Epithelial cell of esophagus (primary cell): ENCODE measurements at regions not wholly inside any gene's neighbourhood (a gene's known extent, or its start where the extent isn't known, plus 50 kb on each side); places are given as distances from the start of the nearest gene placed in this dataset.

Source experiments
- DNase-seq: peaks from one replicate; pipeline ENCODE4 v3.0.0; 2010; ENCODE audit warnings: low read depth
- H3K4me3 ChIP-seq: 2 replicates; pipeline ENCODE4 v1.5.1; 2011; ENCODE audit warnings: mild to moderate bottlenecking, low read length, control low read depth
- CTCF ChIP-seq: IDR thresholded peaks from 2 replicates; pipeline ENCODE4 v1.5.1; 2011; ENCODE audit warnings: low read depth, mild to moderate bottlenecking, low read length, control low read depth, inconsistent platforms; ENCODE audit not compliant: insufficient read depth; ENCODE audit errors: missing control alignments

- no peak overlapping the region for H3K4me3 ChIP-seq
Observed at GRCh38 chr20:51914758-51915157, 112.4 kb upstream of the SALL4 start.

GRCh38 chr20:51910321-51911050, 108.2 kb upstream of the SALL4 start:
- TF ChIP-seq CTCF, result no peak
- DNase-seq, result peak; percentile 63
- H3K4me3 ChIP-seq, result no peak overlapping the region

More at GRCh38 chr20:51914758-51915157, 112.4 kb upstream of the SALL4 start:
- peak; percentile 29 for DNase-seq
- no peak for TF ChIP-seq CTCF

- no peak for TF ChIP-seq CTCF
- DNase-seq, result no peak
- H3K4me3 ChIP-seq, result no peak overlapping the region
Observed at GRCh38 chr20:51906679-51907078, 104.4 kb upstream of the SALL4 start.

- no peak for TF ChIP-seq CTCF
- no peak overlapping the region for H3K4me3 ChIP-seq
- DNase-seq, result no peak
Observed at GRCh38 chr20:51906049-51906448, 103.7 kb upstream of the SALL4 start.

- H3K4me3 ChIP-seq, result no peak overlapping the region
- no peak for TF ChIP-seq CTCF
- DNase-seq, result no peak
Observed at GRCh38 chr20:51902933-51903332, 100.6 kb upstream of the SALL4 start.

GRCh38 chr20:51900443-51900842, 98.1 kb upstream of the SALL4 start:
- no peak for TF ChIP-seq CTCF
- H3K4me3 ChIP-seq, result no peak overlapping the region
- DNase-seq, result no peak

- TF ChIP-seq CTCF, result no peak
- no peak overlapping the region for H3K4me3 ChIP-seq
- DNase-seq, result no peak
Observed at GRCh38 chr20:51899674-51900073, 97.4 kb upstream of the SALL4 start.
